ENCODE measurements at regions not wholly inside any gene's neighbourhood (a gene's known extent, or its start where the extent isn't known, plus 50 kb on each side); places are given as distances from the start of the nearest gene placed in this dataset.

GRCh38 chr2:64797881-64798575, 144.3 kb upstream of the SERTAD2 start:
- peaks cover 18% of the 10 kb centered on the region for H3K4me1 ChIP-seq (ENCODE audit: insufficient read depth, low read length, poor library complexity, severe bottlenecking)
- no peak overlapping the region for H3K27ac ChIP-seq (ENCODE audit: low read depth, low read length, poor library complexity, severe bottlenecking)
- BruUV-seq (replicated peaks), result no TSS peak
- TF ChIP-seq EZH2 (IDR thresholded peaks at IDR 0.05; ENCODE audit: borderline replicate concordance, low read depth, low read length, poor library complexity, severe bottlenecking), result no peak
- TF ChIP-seq CTCF (conservative IDR thresholded peaks at IDR 0.05; ENCODE audit: low read depth, low read length), result no peak
- no peaks in the 10 kb centered on the region for H3K9me3 ChIP-seq (ENCODE audit: low read depth, low read length, poor library complexity, severe bottlenecking)
- H3K27me3 ChIP-seq (replicated peaks; ENCODE audit: insufficient read depth, low read depth, low read length, poor library complexity), result no peaks in the 10 kb centered on the region
- intact Hi-C loops (cut with micrococcal nuclease; ENCODE audit: unreplicated experiment), result no loop called here
- peak; percentile 44 for DNase-seq (ENCODE audit: low spot score)
- H3K4me3 ChIP-seq (ENCODE audit: low read depth, low read length, poor library complexity, severe bottlenecking), result no peak overlapping the region
- ChIA-PET CTCF (no interaction called here), POLR2A (ENCODE audit: low non-redundant PET) (no interaction called here)
- H3K36me3 ChIP-seq (ENCODE audit: insufficient read depth, low read length, poor library complexity, severe bottlenecking), result no peaks in the 10 kb centered on the region

- POLR2A ChIA-PET (ENCODE audit: low non-redundant PET), result no interaction called here
- no peaks in the 10 kb centered on the region for H3K36me3 ChIP-seq (ENCODE audit: insufficient read depth, low read length, poor library complexity, severe bottlenecking)
- CTCF ChIA-PET, result no interaction called here
- H3K27ac ChIP-seq (ENCODE audit: low read depth, low read length, poor library complexity, severe bottlenecking), result no peak overlapping the region
- intact Hi-C loops (cut with micrococcal nuclease; ENCODE audit: unreplicated experiment), result no loop called here
- no peak for DNase-seq (ENCODE audit: low spot score)
- peaks cover 18% of the 10 kb centered on the region for H3K4me1 ChIP-seq (ENCODE audit: insufficient read depth, low read length, poor library complexity, severe bottlenecking)
- H3K27me3 ChIP-seq (replicated peaks; ENCODE audit: insufficient read depth, low read depth, low read length, poor library complexity), result no peaks in the 10 kb centered on the region
- TF ChIP-seq EZH2 (IDR thresholded peaks at IDR 0.05; ENCODE audit: borderline replicate concordance, low read depth, low read length, poor library complexity, severe bottlenecking), result no peak
- TF ChIP-seq CTCF (conservative IDR thresholded peaks at IDR 0.05; ENCODE audit: low read depth, low read length), result no peak
- H3K4me3 ChIP-seq (ENCODE audit: low read depth, low read length, poor library complexity, severe bottlenecking), result no peak overlapping the region
- BruUV-seq (replicated peaks), result no TSS peak
- no peaks in the 10 kb centered on the region for H3K9me3 ChIP-seq (ENCODE audit: low read depth, low read length, poor library complexity, severe bottlenecking)
Observed at GRCh38 chr2:64799592-64800252, 146.0 kb upstream of the SERTAD2 start.

GRCh38 chr2:64803776-64804175, 150.1 kb upstream of the SERTAD2 start:
- Histone ChIP-seq H3K36me3 (ENCODE audit: insufficient read depth, low read length, poor library complexity, severe bottlenecking) (no peaks in the 10 kb centered on the region), H3K9me3 (ENCODE audit: low read depth, low read length, poor library complexity, severe bottlenecking) (no peaks in the 10 kb centered on the region), H3K27me3 (replicated peaks; ENCODE audit: insufficient read depth, low read depth, low read length, poor library complexity) (no peaks in the 10 kb centered on the region), H3K27ac (ENCODE audit: low read depth, low read length, poor library complexity, severe bottlenecking) (no peak overlapping the region), H3K4me1 (ENCODE audit: insufficient read depth, low read length, poor library complexity, severe bottlenecking) (peaks cover 2% of the 10 kb centered on the region), H3K4me3 (ENCODE audit: low read depth, low read length, poor library complexity, severe bottlenecking) (no peak overlapping the region)
- TF ChIP-seq EZH2 (IDR thresholded peaks at IDR 0.05; ENCODE audit: borderline replicate concordance, low read depth, low read length, poor library complexity, severe bottlenecking) (no peak), CTCF (conservative IDR thresholded peaks at IDR 0.05; ENCODE audit: low read depth, low read length) (no peak)
- no TSS peak for BruUV-seq (replicated peaks)
- POLR2A ChIA-PET (ENCODE audit: low non-redundant PET), result no interaction called here
- intact Hi-C loops (cut with micrococcal nuclease; ENCODE audit: unreplicated experiment), result no loop called here
- CTCF ChIA-PET, result no interaction called here
- no peak for DNase-seq (ENCODE audit: low spot score)

Data from A673 (cell line).